Endothelial cell of umbilical vein (primary cell): ENCODE measurements at regions not wholly inside any gene's neighbourhood (a gene's known extent, or its start where the extent isn't known, plus 50 kb on each side); places are given as distances from the start of the nearest gene placed in this dataset.
"Not testable (repeated sequence)": the region's sequence is repeated elsewhere in the genome, so short reads cannot be mapped to it uniquely, and the experiment has no call there.

Experiments
- BruUV-seq: library from RNA; stranded (reverse); fragments of 400-500 nt; replicated peaks from 2 replicates; lab custom pipeline; 2021; lab: Mats Ljungman, UMichigan
- CTCF ChIA-PET: fragments of 300-600, 350-600 bp; sonication (Branson Sonifier 250); formaldehyde crosslinking; loops from one replicate; lab custom pipeline; 2021; ENCODE audit warnings: antibody characterized with exemption, inconsistent platforms; lab: Charles Lee
- POLR2A ChIA-PET: fragments of 300-600, 350-600 bp; sonication (Branson Sonifier 250); formaldehyde crosslinking; loops from one replicate; lab custom pipeline; 2021; ENCODE audit warnings: antibody characterized with exemption, inconsistent platforms; lab: Charles Lee
- DNase-seq: peaks from one replicate; pipeline ENCODE4 v3.0.0-alpha.2; 2011; ENCODE audit warnings: low read depth, low spot score
- FAIRE-seq: peaks from 2 replicates; lab custom pipeline; 2011; peaks lifted over from hg19 to GRCh38; lab: Jason Lieb, UNC
- H2AFZ ChIP-seq: 2 replicates; pipeline ENCODE4 v1.6.0; 2012; ENCODE audit warnings: low read depth, low read length, control low read depth, inconsistent platforms
- H3K27ac ChIP-seq: 2 replicates; pipeline ENCODE4 v1.5.1; 2011; ENCODE audit warnings: low read depth, mild to moderate bottlenecking, control low read depth, low read length, moderate library complexity; ENCODE audit not compliant: insufficient read depth
- H3K27me3 ChIP-seq, 2 experiments: 2 replicates each; pipeline versions ENCODE4 v1.6.0 to v1.6.1; 2011; ENCODE audit warnings: low read length in 2 of 2, mixed read lengths in 1 of 2; ENCODE audit not compliant: control insufficient read depth in 2 of 2, insufficient read depth in 2 of 2
- H3K36me3 ChIP-seq, 2 experiments: 2 replicates in 1 of 2; 3 replicates in 1 of 2; pipeline ENCODE4 v1.5.1; 2011; ENCODE audit warnings: low read length in 2 of 2, mild to moderate bottlenecking in 1 of 2, moderate library complexity in 1 of 2; ENCODE audit not compliant: control insufficient read depth in 2 of 2, insufficient read depth in 2 of 2; ENCODE audit errors: extremely low read depth in 1 of 2
- H3K4me1 ChIP-seq: 3 replicates; pipeline ENCODE4 v1.5.1; 2011; ENCODE audit warnings: mild to moderate bottlenecking, low read length; ENCODE audit not compliant: control insufficient read depth, insufficient read depth; ENCODE audit errors: extremely low read depth
- H3K4me2 ChIP-seq: 2 replicates; pipeline ENCODE4 v1.6.1; 2011; ENCODE audit warnings: low read length, control low read depth, mixed read lengths; ENCODE audit not compliant: insufficient read depth
- H3K4me3 ChIP-seq, 3 experiments: fragments of 200-600 bp in 1 of 3; sonication (generic), shearing (Covaris generic) in 1 of 3; replicated peaks in 1 of 3; 2 replicates each; pipeline ENCODE4 v1.5.1; 2011 to 2016; ENCODE audit warnings: control low read depth in 3 of 3, low read length in 3 of 3, mild to moderate bottlenecking in 2 of 3, inconsistent platforms in 1 of 3, low read depth in 1 of 3, moderate library complexity in 1 of 3; ENCODE audit not compliant: insufficient read depth in 1 of 3
- H3K79me2 ChIP-seq: 2 replicates; pipeline ENCODE4 v1.6.0; 2012; ENCODE audit warnings: low read length, inconsistent platforms; ENCODE audit not compliant: control insufficient read depth, insufficient read depth
- H3K9ac ChIP-seq: replicated peaks from 2 replicates; pipeline ENCODE3; 2011; ENCODE audit warnings: low read length, control low read depth; ENCODE audit not compliant: insufficient read depth; ENCODE audit errors: extremely low read depth
- H3K9me1 ChIP-seq: replicated peaks from 3 replicates; pipeline ENCODE4 v1.6.0; 2011; ENCODE audit warnings: mild to moderate bottlenecking, low read length; ENCODE audit not compliant: control insufficient read depth, insufficient read depth; ENCODE audit errors: extremely low read depth
- H3K9me3 ChIP-seq: replicated peaks from 2 replicates; pipeline ENCODE4 v1.5.1; 2012; ENCODE audit warnings: low read length, inconsistent platforms; ENCODE audit not compliant: control insufficient read depth, insufficient read depth
- H4K20me1 ChIP-seq: replicated peaks from 2 replicates; pipeline ENCODE3; 2011; ENCODE audit warnings: mild to moderate bottlenecking, low read length; ENCODE audit not compliant: control insufficient read depth, insufficient read depth; ENCODE audit errors: extremely low read depth
- CTCF ChIP-seq, 2 donors: IDR thresholded peaks; 1 replicate in 1 of 2; 2 replicates in 1 of 2; pipeline ENCODE4 v1.5.1; 2011; ENCODE audit warnings: low read length in 2 of 2, mild to moderate bottlenecking in 2 of 2, moderate library complexity in 2 of 2, control low read depth in 1 of 2, inconsistent platforms in 1 of 2, low read depth in 1 of 2; ENCODE audit not compliant: insufficient read depth in 1 of 2; ENCODE audit errors: extremely low read depth in 1 of 2
- EZH2 ChIP-seq: IDR thresholded peaks from 2 replicates; pipeline ENCODE4 v1.6.1; 2012; ENCODE audit warnings: borderline replicate concordance, low read depth, mild to moderate bottlenecking, moderate library complexity, low read length, inconsistent platforms; ENCODE audit not compliant: severe bottlenecking
- FOS ChIP-seq: IDR thresholded peaks from 2 replicates; pipeline ENCODE4 v1.6.1; 2011; ENCODE audit warnings: mild to moderate bottlenecking, low read length, moderate library complexity, borderline replicate concordance; ENCODE audit not compliant: insufficient read depth
- GATA2 ChIP-seq: IDR thresholded peaks from 2 replicates; pipeline ENCODE4 v1.7.0; 2011; ENCODE audit warnings: low read depth, mild to moderate bottlenecking, moderate library complexity, mixed read lengths, low read length; ENCODE audit not compliant: insufficient read length, insufficient read depth
- JUN ChIP-seq: IDR thresholded peaks from 2 replicates; pipeline ENCODE4 v1.6.1; 2011; ENCODE audit warnings: borderline replicate concordance, low read depth; ENCODE audit not compliant: insufficient read length, insufficient read depth
- MAX ChIP-seq: IDR thresholded peaks from 2 replicates; pipeline ENCODE4 v1.6.1; 2011; ENCODE audit not compliant: insufficient read depth, insufficient read length
- MYC ChIP-seq: IDR thresholded peaks from one replicate; pipeline ENCODE4 v1.6.1; 2011; ENCODE audit warnings: mild to moderate bottlenecking, low read depth, low read length
- POLR2A ChIP-seq: IDR thresholded peaks from 2 replicates; pipeline ENCODE4 v1.6.1; 2012; ENCODE audit warnings: low read depth, mild to moderate bottlenecking, control low read depth, low read length
- POLR2AphosphoS5 ChIP-seq: IDR thresholded peaks from 2 replicates; pipeline ENCODE4 v1.6.1; 2012; ENCODE audit warnings: low read depth, mild to moderate bottlenecking, control low read depth, low read length, moderate library complexity; ENCODE audit not compliant: insufficient read depth
- dilution Hi-C: fragments of 300-500 bp; cut with MboI; formaldehyde crosslinking; loops from one replicate; pipeline ENCODE4 v1.15.0; 2019; ENCODE audit warnings: low sequenced_read_pairs; ENCODE audit not compliant: extremely low pct_ligation_motif_present
- intact Hi-C: fragments of 100-400 bp; cut with micrococcal nuclease; formaldehyde crosslinking; loops from one replicate; pipeline ENCODE4 v1.10.0; 2022

- no peaks in the 10 kb centered on the region for H3K79me2 ChIP-seq
- no peak overlapping the region for H3K4me3 ChIP-seq
- H3K4me1 ChIP-seq, result no peaks in the 10 kb centered on the region
- DNase-seq (no peak), FAIRE-seq (no peak)
- no peak overlapping the region for H3K4me2 ChIP-seq
- no peak overlapping the region for H2AFZ ChIP-seq
- H3K9me3 ChIP-seq, result peaks cover 6% of the 10 kb centered on the region
- ChIA-PET POLR2A (no interaction called here), CTCF (no interaction called here)
- H3K27ac ChIP-seq, result no peak overlapping the region
- no TSS peak for BruUV-seq
- H3K36me3 ChIP-seq, result no peaks in the 10 kb centered on the region
- no peak overlapping the region for H3K9ac ChIP-seq
- H4K20me1 ChIP-seq, result no peaks in the 10 kb centered on the region
- TF ChIP-seq MYC, result no peak
- TF ChIP-seq GATA2, result no peak
- no peak for TF ChIP-seq EZH2
- no peak for TF ChIP-seq POLR2AphosphoS5
- no peak for TF ChIP-seq FOS
- TF ChIP-seq MAX, result no peak
- no peaks in the 10 kb centered on the region for H3K9me1 ChIP-seq
- intact Hi-C loops (no loop called here), dilution Hi-C loops (no loop called here)
- H3K27me3 ChIP-seq, result no peaks in the 10 kb centered on the region
Measured at GRCh38 chr4:181807771-181808170, 435.4 kb upstream of the TENM3 start.

- TF ChIP-seq JUN (no peak), MAX (no peak), EZH2 (no peak), POLR2A (no peak), GATA2 (no peak), CTCF (IDR thresholded peaks at IDR 0.05; ENCODE audit: extremely low read depth in 1 of 2, insufficient read depth in 1 of 2, low read depth in 1 of 2, low read length in 2 of 2) (no peak)
- Histone ChIP-seq H3K36me3 (no peaks in the 10 kb centered on the region), H3K27me3 (no peaks in the 10 kb centered on the region), H4K20me1 (no peaks in the 10 kb centered on the region), H3K4me1 (no peaks in the 10 kb centered on the region), H3K4me3 (no peak overlapping the region), H3K9ac (no peak overlapping the region), H3K9me1 (no peaks in the 10 kb centered on the region), H3K4me2 (no peak overlapping the region), H3K27ac (no peak overlapping the region), H3K9me3 (peaks cover 4% of the 10 kb centered on the region), H2AFZ (no peak overlapping the region), H3K79me2 (no peaks in the 10 kb centered on the region)
- intact Hi-C loops (no loop called here), dilution Hi-C loops (no loop called here)
- BruUV-seq, result no TSS peak
- ChIA-PET POLR2A (no interaction called here), CTCF (no interaction called here)
- DNase-seq (no peak), FAIRE-seq (no peak)
Measured at GRCh38 chr4:181810711-181811110, 432.5 kb upstream of the TENM3 start.

- H3K9me3 ChIP-seq, H3K79me2 ChIP-seq, H2AFZ ChIP-seq, intact Hi-C loops, dilution Hi-C loops, CTCF ChIA-PET, H3K9ac ChIP-seq, H3K27ac ChIP-seq, H3K27me3 ChIP-seq, H3K36me3 ChIP-seq, H4K20me1 ChIP-seq, H3K9me1 ChIP-seq, POLR2A ChIA-PET, DNase-seq, BruUV-seq, H3K4me3 ChIP-seq, H3K4me2 ChIP-seq, H3K4me1 ChIP-seq, FAIRE-seq: not testable (repeated sequence)
Measured at GRCh38 chr4:181811550-181811949, 431.7 kb upstream of the TENM3 start.
